Endothelial cell of umbilical vein (primary cell): ENCODE measurements at regions not wholly inside any gene's neighbourhood (a gene's known extent, or its start where the extent isn't known, plus 50 kb on each side); places are given as distances from the start of the nearest gene placed in this dataset.

ENCODE experiments used
- BruUV-seq: library from RNA; stranded (reverse); fragments of 400-500 nt; replicated peaks from 2 replicates; lab custom pipeline; 2021; lab: Mats Ljungman, UMichigan
- CTCF ChIA-PET: fragments of 300-600, 350-600 bp; sonication (Branson Sonifier 250); formaldehyde crosslinking; loops from one replicate; lab custom pipeline; 2021; ENCODE audit warnings: antibody characterized with exemption, inconsistent platforms; lab: Charles Lee
- POLR2A ChIA-PET: fragments of 300-600, 350-600 bp; sonication (Branson Sonifier 250); formaldehyde crosslinking; loops from one replicate; lab custom pipeline; 2021; ENCODE audit warnings: antibody characterized with exemption, inconsistent platforms; lab: Charles Lee
- DNase-seq: peaks from one replicate; pipeline ENCODE4 v3.0.0-alpha.2; 2011; ENCODE audit warnings: low read depth, low spot score
- FAIRE-seq: peaks from 2 replicates; lab custom pipeline; 2011; peaks lifted over from hg19 to GRCh38; lab: Jason Lieb, UNC
- H2AFZ ChIP-seq: 2 replicates; pipeline ENCODE4 v1.6.0; 2012; ENCODE audit warnings: low read depth, low read length, control low read depth, inconsistent platforms
- H3K27ac ChIP-seq: 2 replicates; pipeline ENCODE4 v1.5.1; 2011; ENCODE audit warnings: low read depth, mild to moderate bottlenecking, control low read depth, low read length, moderate library complexity; ENCODE audit not compliant: insufficient read depth
- H3K27me3 ChIP-seq, 2 experiments: 2 replicates each; pipeline versions ENCODE4 v1.6.0 to v1.6.1; 2011; ENCODE audit warnings: low read length in 2 of 2, mixed read lengths in 1 of 2; ENCODE audit not compliant: control insufficient read depth in 2 of 2, insufficient read depth in 2 of 2
- H3K36me3 ChIP-seq, 2 experiments: 2 replicates in 1 of 2; 3 replicates in 1 of 2; pipeline ENCODE4 v1.5.1; 2011; ENCODE audit warnings: low read length in 2 of 2, mild to moderate bottlenecking in 1 of 2, moderate library complexity in 1 of 2; ENCODE audit not compliant: control insufficient read depth in 2 of 2, insufficient read depth in 2 of 2; ENCODE audit errors: extremely low read depth in 1 of 2
- H3K4me1 ChIP-seq: 3 replicates; pipeline ENCODE4 v1.5.1; 2011; ENCODE audit warnings: mild to moderate bottlenecking, low read length; ENCODE audit not compliant: control insufficient read depth, insufficient read depth; ENCODE audit errors: extremely low read depth
- H3K4me2 ChIP-seq: 2 replicates; pipeline ENCODE4 v1.6.1; 2011; ENCODE audit warnings: low read length, control low read depth, mixed read lengths; ENCODE audit not compliant: insufficient read depth
- H3K4me3 ChIP-seq, 3 experiments: fragments of 200-600 bp in 1 of 3; sonication (generic), shearing (Covaris generic) in 1 of 3; replicated peaks in 1 of 3; 2 replicates each; pipeline ENCODE4 v1.5.1; 2011 to 2016; ENCODE audit warnings: control low read depth in 3 of 3, low read length in 3 of 3, mild to moderate bottlenecking in 2 of 3, inconsistent platforms in 1 of 3, low read depth in 1 of 3, moderate library complexity in 1 of 3; ENCODE audit not compliant: insufficient read depth in 1 of 3
- H3K79me2 ChIP-seq: 2 replicates; pipeline ENCODE4 v1.6.0; 2012; ENCODE audit warnings: low read length, inconsistent platforms; ENCODE audit not compliant: control insufficient read depth, insufficient read depth
- H3K9ac ChIP-seq: replicated peaks from 2 replicates; pipeline ENCODE3; 2011; ENCODE audit warnings: low read length, control low read depth; ENCODE audit not compliant: insufficient read depth; ENCODE audit errors: extremely low read depth
- H3K9me1 ChIP-seq: replicated peaks from 3 replicates; pipeline ENCODE4 v1.6.0; 2011; ENCODE audit warnings: mild to moderate bottlenecking, low read length; ENCODE audit not compliant: control insufficient read depth, insufficient read depth; ENCODE audit errors: extremely low read depth
- H3K9me3 ChIP-seq: replicated peaks from 2 replicates; pipeline ENCODE4 v1.5.1; 2012; ENCODE audit warnings: low read length, inconsistent platforms; ENCODE audit not compliant: control insufficient read depth, insufficient read depth
- H4K20me1 ChIP-seq: replicated peaks from 2 replicates; pipeline ENCODE3; 2011; ENCODE audit warnings: mild to moderate bottlenecking, low read length; ENCODE audit not compliant: control insufficient read depth, insufficient read depth; ENCODE audit errors: extremely low read depth
- EZH2 ChIP-seq: IDR thresholded peaks from 2 replicates; pipeline ENCODE4 v1.6.1; 2012; ENCODE audit warnings: borderline replicate concordance, low read depth, mild to moderate bottlenecking, moderate library complexity, low read length, inconsistent platforms; ENCODE audit not compliant: severe bottlenecking
- FOS ChIP-seq: IDR thresholded peaks from 2 replicates; pipeline ENCODE4 v1.6.1; 2011; ENCODE audit warnings: mild to moderate bottlenecking, low read length, moderate library complexity, borderline replicate concordance; ENCODE audit not compliant: insufficient read depth
- GATA2 ChIP-seq: IDR thresholded peaks from 2 replicates; pipeline ENCODE4 v1.7.0; 2011; ENCODE audit warnings: low read depth, mild to moderate bottlenecking, moderate library complexity, mixed read lengths, low read length; ENCODE audit not compliant: insufficient read length, insufficient read depth
- MYC ChIP-seq: IDR thresholded peaks from one replicate; pipeline ENCODE4 v1.6.1; 2011; ENCODE audit warnings: mild to moderate bottlenecking, low read depth, low read length
- POLR2A ChIP-seq: IDR thresholded peaks from 2 replicates; pipeline ENCODE4 v1.6.1; 2012; ENCODE audit warnings: low read depth, mild to moderate bottlenecking, control low read depth, low read length
- POLR2AphosphoS5 ChIP-seq: IDR thresholded peaks from 2 replicates; pipeline ENCODE4 v1.6.1; 2012; ENCODE audit warnings: low read depth, mild to moderate bottlenecking, control low read depth, low read length, moderate library complexity; ENCODE audit not compliant: insufficient read depth
- dilution Hi-C: fragments of 300-500 bp; cut with MboI; formaldehyde crosslinking; loops from one replicate; pipeline ENCODE4 v1.15.0; 2019; ENCODE audit warnings: low sequenced_read_pairs; ENCODE audit not compliant: extremely low pct_ligation_motif_present
- intact Hi-C: fragments of 100-400 bp; cut with micrococcal nuclease; formaldehyde crosslinking; loops from one replicate; pipeline ENCODE4 v1.10.0; 2022
- TF ChIP-seq, protein P1 (sequence below): IDR thresholded peaks from 2 replicates; pipeline ENCODE4 v1.6.1; 2011; ENCODE audit not compliant: insufficient read depth, insufficient read length

DNA sequence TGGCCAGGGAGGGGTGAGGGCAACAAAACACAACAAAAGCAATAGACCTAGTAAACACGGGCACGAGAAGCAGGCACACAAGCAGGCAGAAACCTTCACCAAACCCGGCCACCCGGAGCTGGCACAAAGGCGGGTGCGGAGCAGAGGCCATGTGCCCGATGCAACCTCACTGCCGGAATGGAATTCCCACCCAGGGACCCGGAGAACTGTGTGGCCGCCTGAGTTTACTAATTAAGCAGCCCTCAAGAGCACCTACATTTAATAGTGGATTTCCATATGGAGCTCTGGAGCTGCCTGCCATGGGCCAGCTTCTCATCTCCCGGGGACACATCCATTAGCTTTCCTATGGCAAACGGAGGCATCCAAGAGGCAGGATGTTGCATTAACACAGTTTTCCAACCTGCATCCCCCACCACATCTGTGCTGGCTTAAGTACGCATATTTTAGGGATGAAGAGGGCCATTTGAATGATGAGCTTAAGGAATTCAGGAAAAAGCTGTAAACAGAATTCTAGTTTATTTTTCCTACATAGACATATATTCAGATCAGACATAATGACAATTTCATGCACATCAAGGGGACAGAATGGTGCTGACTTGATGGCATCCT, 104.5 kb upstream of the SMIM21 start:
- H3K9me3 ChIP-seq = no peaks in the 10 kb centered on the region
- no peak overlapping the region for H3K27ac ChIP-seq
- dilution Hi-C loops = no loop called here
- H2AFZ ChIP-seq = no peak overlapping the region
- BruUV-seq = no TSS peak
- H3K4me2 ChIP-seq = no peak overlapping the region
- H4K20me1 ChIP-seq = no peaks in the 10 kb centered on the region
- H3K9ac ChIP-seq = no peak overlapping the region
- no peaks in the 10 kb centered on the region for H3K4me1 ChIP-seq
- no peaks in the 10 kb centered on the region for H3K9me1 ChIP-seq
- DNase-seq (no peak), FAIRE-seq (no peak)
- ChIA-PET CTCF (no interaction called here), POLR2A (no interaction called here)
- H3K4me3 ChIP-seq = no peak overlapping the region
- H3K27me3 ChIP-seq = no peaks in the 10 kb centered on the region
- H3K36me3 ChIP-seq = no peaks in the 10 kb centered on the region
- intact Hi-C loops = no loop called here
- TF ChIP-seq MYC = no peak
- TF ChIP-seq POLR2A = no peak
- TF ChIP-seq, protein P1, sequence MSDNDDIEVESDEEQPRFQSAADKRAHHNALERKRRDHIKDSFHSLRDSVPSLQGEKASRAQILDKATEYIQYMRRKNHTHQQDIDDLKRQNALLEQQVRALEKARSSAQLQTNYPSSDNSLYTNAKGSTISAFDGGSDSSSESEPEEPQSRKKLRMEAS = no peak
- TF ChIP-seq POLR2AphosphoS5 = no peak
- no peak for TF ChIP-seq EZH2
- TF ChIP-seq FOS = no peak
- no peaks in the 10 kb centered on the region for H3K79me2 ChIP-seq

GRCh38 chr18:75531212-75531850, 103.8 kb upstream of the SMIM21 start:
- intact Hi-C loops = no loop called here
- Histone ChIP-seq H3K4me1 (no peaks in the 10 kb centered on the region), H3K9ac (no peak overlapping the region), H2AFZ (no peak overlapping the region), H3K79me2 (no peaks in the 10 kb centered on the region), H3K27ac (no peak overlapping the region), H3K27me3 (no peaks in the 10 kb centered on the region), H3K36me3 (no peaks in the 10 kb centered on the region), H3K9me3 (no peaks in the 10 kb centered on the region), H4K20me1 (no peaks in the 10 kb centered on the region), H3K4me3 (no peak overlapping the region), H3K9me1 (no peaks in the 10 kb centered on the region), H3K4me2 (no peak overlapping the region)
- CTCF ChIA-PET = no interaction called here
- DNase-seq (no peak), FAIRE-seq (no peak)
- BruUV-seq = no TSS peak
- dilution Hi-C loops = no loop called here
- POLR2A ChIA-PET = no interaction called here
- TF ChIP-seq, protein P1 = no peak
- TF ChIP-seq FOS (no peak), MYC (no peak), EZH2 (no peak), GATA2 (no peak)
